Glomerular visceral epithelial cell (primary cell): ENCODE measurements at regions not wholly inside any gene's neighbourhood (a gene's known extent, or its start where the extent isn't known, plus 50 kb on each side); places are given as distances from the start of the nearest gene placed in this dataset.

Experiments used
- DNase-seq: peaks from one replicate; pipeline ENCODE4 v3.0.0-alpha.2; 2016; ENCODE audit errors: extremely low spot score

- DNase-seq = no peak
Measured at GRCh38 chr5:124466011-124466410, 280.4 kb downstream of the ZNF608 start.

- DNase-seq = no peak
Measured at GRCh38 chr5:124463851-124464250, 282.6 kb downstream of the ZNF608 start.

- no peak for DNase-seq
Measured at GRCh38 chr5:124462751-124463150, 283.7 kb downstream of the ZNF608 start.

- DNase-seq = no peak
Measured at GRCh38 chr5:124461941-124462340, 284.5 kb downstream of the ZNF608 start.

GRCh38 chr5:124461157-124461556 lies 285.3 kb downstream of the ZNF608 start:
- DNase-seq = no peak

GRCh38 chr5:124460642-124461041 lies 285.8 kb downstream of the ZNF608 start:
- no peak for DNase-seq

GRCh38 chr5:124459984-124460383 lies 286.5 kb downstream of the ZNF608 start:
- no peak for DNase-seq

GRCh38 chr5:124457901-124458300 lies 288.5 kb downstream of the ZNF608 start:
- DNase-seq = no peak

GRCh38 chr5:124457101-124457500 lies 289.3 kb downstream of the ZNF608 start:
- DNase-seq = no peak

- no peak for DNase-seq
Measured at GRCh38 chr5:124456249-124456648, 290.2 kb downstream of the ZNF608 start.

- no peak for DNase-seq
Measured at GRCh38 chr5:124454081-124454480, 292.4 kb downstream of the ZNF608 start.

GRCh38 chr5:124453221-124454051 lies 293.0 kb downstream of the ZNF608 start:
- peak; percentile 84 for DNase-seq

GRCh38 chr5:124452412-124452811 lies 294.0 kb downstream of the ZNF608 start:
- DNase-seq = no peak

GRCh38 chr5:124451721-124452383 lies 294.6 kb downstream of the ZNF608 start:
- no peak for DNase-seq

- DNase-seq = no peak
Measured at GRCh38 chr5:124446120-124446519, 300.3 kb downstream of the ZNF608 start.

GRCh38 chr5:124445070-124445619 lies 301.3 kb downstream of the ZNF608 start:
- DNase-seq = no peak

GRCh38 chr5:124444147-124444775 lies 302.2 kb downstream of the ZNF608 start:
- DNase-seq = no peak

- no peak for DNase-seq
Measured at GRCh38 chr5:124440471-124440870, 306.0 kb downstream of the ZNF608 start.

- DNase-seq = no peak
Measured at GRCh38 chr5:124439609-124440008, 306.8 kb downstream of the ZNF608 start.

GRCh38 chr5:124438903-124439281 lies 307.5 kb downstream of the ZNF608 start:
- DNase-seq = no peak

GRCh38 chr5:124438026-124438902 lies 308.2 kb downstream of the ZNF608 start:
- DNase-seq = no peak

GRCh38 chr5:124436294-124436693 lies 310.1 kb downstream of the ZNF608 start:
- DNase-seq = no peak
